ENCODE measurements at regions not wholly inside any gene's neighbourhood (a gene's known extent, or its start where the extent isn't known, plus 50 kb on each side); places are given as distances from the start of the nearest gene placed in this dataset.
"Not testable (repeated sequence)": the region's sequence is repeated elsewhere in the genome, so short reads cannot be mapped to it uniquely, and the experiment has no call there.

- DNase-seq: no peak
Observed at GRCh38 chr9:1882711-1883403, 132.3 kb upstream of the SMARCA2 start.

GRCh38 chr9:1890201-1890600 lies 124.9 kb upstream of the SMARCA2 start:
- DNase-seq: no peak

DNA sequence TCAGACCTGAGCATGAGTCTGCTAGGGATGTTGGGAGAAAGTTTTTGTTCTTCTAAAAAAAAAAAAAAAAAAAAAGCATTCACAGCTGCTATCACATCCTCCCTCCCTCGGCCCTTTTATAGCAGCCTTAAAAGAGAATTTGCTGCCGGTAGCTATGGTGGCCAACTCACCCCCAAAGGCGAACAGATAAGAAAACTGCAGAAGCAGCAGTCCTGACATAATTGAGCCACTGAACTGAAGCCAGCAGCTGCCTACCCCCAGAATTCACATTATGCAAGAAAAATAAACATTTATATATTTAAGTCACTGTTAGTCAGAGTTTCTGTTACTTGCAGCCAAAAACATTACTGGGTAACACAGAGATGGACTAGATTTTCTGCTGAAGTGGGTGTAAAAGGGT lies 124.3 kb upstream of the SMARCA2 start:
- DNase-seq: no peak

DNA sequence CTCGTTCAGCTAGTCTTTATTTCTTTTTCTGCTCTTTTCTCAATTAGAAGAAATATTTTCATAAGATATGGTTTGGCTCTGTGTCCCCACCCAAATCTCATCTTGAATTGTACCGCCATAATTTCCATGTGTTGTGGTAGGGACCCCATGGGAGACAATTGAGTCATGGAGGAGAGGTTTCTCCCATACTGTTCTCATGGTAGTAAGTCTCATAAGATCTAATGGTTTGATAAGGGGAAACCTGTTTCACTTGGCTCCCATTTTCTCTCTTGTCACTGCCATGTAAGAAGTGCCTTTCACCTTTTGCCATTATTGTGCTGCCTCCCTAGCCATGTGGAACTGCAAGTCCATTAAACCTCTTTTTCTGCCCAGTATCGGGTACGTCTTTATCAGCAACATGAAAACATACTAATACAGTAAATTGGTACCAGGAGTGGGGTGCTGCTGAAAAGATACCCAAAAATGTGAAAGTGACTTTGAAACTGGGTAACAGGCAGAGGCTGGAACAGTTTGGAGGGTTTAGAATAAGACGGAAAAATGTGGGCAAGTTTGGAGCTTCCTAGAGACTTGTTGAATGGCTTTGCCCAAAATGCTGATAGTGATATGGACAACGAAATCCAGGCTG lies 112.0 kb upstream of the SMARCA2 start:
- not testable (repeated sequence) for DNase-seq

GRCh38 chr9:1907465-1907864 lies 107.7 kb upstream of the SMARCA2 start:
- no peak for DNase-seq

GRCh38 chr9:1909322-1909721 lies 105.8 kb upstream of the SMARCA2 start:
- no peak for DNase-seq

DNA sequence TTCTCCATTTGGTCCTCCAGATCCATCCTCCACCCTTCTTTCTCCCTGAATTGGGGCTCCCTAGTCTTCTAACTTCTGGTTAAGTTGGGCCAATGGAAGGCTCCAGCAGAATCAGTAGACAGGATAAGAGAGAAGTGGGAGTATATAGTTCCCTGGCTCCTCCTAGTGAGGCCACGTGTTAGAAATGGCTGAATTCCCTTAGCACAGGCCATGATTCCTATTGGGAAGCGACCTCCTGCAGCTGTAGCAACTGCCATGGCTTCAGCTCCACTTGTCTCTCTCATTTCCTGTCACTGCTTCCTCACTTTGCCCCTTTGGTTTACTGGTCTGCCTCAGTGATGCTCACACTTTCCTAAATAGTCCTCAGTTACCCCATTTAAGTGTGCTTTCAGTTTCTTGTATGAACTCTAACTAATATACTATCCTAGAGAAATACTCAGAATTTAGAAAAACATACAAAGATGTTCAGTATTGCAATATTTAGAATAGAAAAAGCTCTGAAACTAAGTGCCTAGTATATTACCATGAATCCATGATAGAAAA lies 104.8 kb upstream of the SMARCA2 start:
- DNase-seq: no peak

DNA sequence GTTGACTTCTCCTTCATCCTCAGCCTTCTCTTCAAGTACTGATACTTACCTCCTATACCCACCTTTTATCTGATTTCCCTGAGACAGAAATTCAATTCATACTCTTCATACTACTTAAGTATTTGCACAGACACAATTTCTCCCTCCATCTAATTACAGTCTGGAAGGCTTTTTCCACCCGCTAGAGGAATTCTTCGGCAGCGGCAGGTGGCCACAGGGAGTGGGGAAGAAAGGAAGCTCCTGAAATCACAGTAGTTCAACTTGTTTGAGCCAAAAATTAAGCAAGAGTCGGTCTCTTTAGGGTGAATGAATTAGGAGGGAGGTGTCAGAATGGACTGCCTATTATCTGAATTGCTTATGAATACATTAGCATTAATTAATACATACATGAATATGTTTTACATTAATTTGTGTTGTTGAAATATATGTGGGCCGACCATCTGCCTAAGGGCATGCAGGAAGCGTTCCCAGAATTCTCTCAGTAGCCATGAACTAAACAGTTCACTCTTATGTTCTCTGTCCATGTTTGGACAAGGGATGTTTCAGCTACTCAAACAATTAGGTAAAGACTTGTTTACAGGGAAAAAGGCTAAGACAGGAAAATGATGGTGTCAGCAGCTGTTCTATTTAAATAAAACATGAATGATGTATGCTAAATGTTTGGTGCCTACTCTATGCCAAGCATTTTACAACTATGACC lies 101.4 kb upstream of the SMARCA2 start:
- no peak for DNase-seq

GRCh38 chr9:1916095-1916494 lies 99.1 kb upstream of the SMARCA2 start:
- no peak for DNase-seq

DNA sequence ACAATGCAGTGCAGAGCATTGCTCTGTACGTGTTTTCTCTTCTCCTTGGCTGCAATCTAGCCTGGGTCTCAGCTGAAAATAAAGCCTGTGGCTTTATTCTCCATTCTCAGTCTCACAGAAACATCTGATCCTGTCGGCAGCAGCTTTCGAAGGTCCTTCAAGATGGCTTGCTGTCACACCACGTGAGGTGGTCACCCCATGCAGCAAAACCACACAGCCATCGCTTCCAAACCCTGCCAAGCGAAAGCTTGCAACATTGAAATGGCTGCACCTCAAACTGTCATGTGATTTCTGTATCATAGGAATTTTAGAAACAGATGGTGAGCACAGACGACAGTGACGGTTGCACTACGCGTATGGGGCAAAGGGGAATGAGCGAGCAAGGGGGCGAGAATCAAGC lies 98.5 kb upstream of the SMARCA2 start:
- no peak for DNase-seq

GRCh38 chr9:1917396-1917935 lies 97.7 kb upstream of the SMARCA2 start:
- no peak for DNase-seq

DNA sequence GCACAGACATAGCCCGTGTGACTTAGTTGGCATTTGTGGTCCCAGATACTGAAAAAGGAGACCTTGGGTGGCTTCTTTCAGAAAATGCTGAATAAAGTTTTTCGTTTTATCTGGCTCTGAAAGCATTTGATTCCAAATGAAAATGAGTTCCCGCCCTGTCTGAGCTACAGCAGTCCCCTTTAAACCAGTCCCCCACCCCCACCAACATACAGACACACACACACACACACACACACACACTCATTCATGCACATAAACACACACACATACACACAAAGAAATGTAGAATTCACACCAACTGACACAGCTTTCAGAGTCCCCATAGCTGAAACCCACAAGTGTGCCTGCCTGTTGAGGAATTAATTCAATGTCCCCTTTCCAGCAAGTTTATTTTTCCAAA lies 97.0 kb upstream of the SMARCA2 start:
- no peak for DNase-seq

DNA sequence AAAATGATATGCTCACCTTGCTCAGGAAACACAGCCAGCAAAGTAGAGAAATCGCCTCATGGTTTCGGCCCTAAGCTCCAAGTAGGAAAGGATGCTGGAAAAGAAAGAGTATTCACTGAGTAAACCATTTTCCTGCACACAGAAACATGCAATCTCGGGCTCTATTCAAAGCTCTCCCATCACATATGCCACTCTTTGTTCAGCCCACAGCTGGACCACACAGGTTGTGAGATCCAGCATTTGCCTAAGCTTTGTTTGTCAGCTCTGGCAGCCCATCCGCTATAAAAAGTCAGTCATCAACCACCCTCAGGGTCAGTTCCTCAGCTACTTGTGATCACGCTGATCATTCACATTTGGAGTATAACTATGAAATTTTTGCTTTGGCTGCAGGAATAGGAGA lies 96.5 kb upstream of the SMARCA2 start:
- DNase-seq: no peak

GRCh38 chr9:1919229-1919628 lies 95.9 kb upstream of the SMARCA2 start:
- no peak for DNase-seq

DNA sequence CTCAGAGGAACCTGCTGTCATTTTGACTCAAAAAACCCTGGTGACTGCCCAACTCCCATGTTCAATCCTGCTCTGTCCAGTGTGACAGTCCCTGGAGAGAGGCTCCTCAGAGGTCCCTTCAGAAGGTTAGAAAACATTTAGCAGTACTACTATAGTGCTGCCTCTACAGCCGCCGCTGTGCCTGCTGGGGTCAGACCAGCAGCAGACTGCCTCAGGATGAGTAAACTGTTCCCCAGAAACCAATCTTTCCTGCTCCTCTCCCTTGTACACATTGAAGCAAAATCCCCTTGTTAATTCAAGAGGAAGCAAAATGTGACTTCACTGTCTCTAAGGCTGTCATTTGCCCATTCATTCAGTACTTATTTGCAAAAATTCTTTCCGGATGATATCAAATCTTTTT lies 94.8 kb upstream of the SMARCA2 start:
- DNase-seq: no peak

GRCh38 chr9:1922026-1922425 lies 93.1 kb upstream of the SMARCA2 start:
- peak; percentile 20 for DNase-seq

DNA sequence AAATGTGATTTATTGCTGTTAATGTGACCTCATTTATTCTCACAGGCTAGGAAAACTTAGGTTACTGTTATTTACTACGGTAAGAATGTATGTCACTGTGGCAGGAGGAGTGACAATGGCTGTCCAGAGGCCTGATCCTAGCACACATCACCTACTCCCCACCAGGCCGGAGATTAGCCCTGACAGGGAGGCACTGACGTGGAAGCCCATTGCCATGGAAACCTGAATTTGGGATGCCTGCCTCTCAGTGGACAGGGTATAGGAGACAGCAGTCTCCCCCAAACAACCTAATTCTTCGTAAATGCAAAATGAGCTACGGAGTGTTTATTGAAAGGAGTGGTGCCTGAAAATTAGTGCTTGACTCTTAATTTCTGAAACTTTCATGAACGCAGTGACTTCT lies 87.6 kb upstream of the SMARCA2 start:
- DNase-seq: no peak

GRCh38 chr9:1929134-1929533 lies 86.0 kb upstream of the SMARCA2 start:
- no peak for DNase-seq

- DNase-seq: no peak
Observed at GRCh38 chr9:1929722-1930244, 85.4 kb upstream of the SMARCA2 start.

DNA sequence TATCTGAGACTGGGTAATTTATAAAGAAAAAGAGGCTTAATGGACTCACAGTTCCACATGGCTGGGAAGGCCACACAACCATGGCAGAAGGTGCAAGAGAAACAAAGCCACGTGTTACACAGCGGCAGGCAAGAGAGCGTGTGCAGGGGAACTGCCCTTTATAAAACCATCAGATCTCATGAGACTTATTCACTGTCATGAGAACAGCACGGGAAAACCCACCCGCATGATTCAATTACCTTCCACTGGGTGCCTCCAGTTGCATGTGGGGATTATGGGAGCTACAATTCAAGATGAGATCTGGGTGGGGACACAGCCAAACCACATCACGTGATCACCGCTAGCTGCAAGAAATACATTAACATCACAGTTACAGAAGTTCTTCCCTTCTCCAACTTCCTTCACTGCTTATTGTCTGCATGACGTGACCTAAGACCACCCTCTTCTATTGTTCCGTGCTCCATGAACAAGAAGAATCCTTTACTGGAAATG lies 84.9 kb upstream of the SMARCA2 start:
- peak; percentile 17 for DNase-seq

DNA sequence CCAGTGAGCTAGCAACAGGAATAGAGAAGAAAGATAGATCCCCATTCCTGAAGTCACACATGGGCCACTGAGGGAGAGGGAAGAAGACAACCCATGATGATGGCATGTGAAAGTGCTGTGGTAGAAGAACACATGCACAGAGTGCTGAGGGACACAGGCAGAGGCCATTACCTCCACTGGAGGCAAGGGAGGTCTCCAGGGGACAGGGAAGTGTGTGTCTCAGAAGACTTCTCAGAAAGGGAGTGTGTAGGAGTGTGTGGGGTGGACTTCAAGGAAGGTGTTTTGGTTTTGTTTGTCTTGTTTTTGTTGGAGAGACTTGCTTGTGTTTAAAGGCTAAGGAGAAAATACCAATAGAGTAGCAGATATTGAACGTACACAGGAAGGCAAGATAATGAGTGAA lies 77.0 kb upstream of the SMARCA2 start:
- no peak for DNase-seq

DNA sequence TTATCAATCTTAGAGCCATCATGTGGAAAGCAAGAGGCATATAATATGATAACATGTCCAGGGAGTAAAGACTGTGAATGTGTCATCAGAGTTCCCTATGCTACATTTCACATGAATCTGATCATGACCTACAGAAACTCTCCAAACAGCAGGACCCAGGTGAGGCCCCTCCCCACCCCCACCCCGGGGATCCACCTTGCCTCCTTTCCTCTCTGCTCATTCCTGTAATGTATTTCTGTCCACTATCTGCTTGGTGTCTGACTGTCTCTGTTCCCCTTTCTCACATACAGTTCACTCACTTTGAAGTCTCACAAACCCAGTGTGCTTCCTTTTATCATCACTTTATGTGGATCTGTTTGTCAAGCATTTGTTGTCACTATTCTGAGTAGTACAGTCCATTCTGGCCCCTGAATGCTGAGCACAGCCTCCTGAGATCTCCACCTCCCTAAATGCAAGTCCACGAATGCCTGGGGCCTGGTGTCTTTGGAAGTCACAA lies 76.4 kb upstream of the SMARCA2 start:
- no peak for DNase-seq

- DNase-seq: no peak
Observed at GRCh38 chr9:1939466-1939865, 75.7 kb upstream of the SMARCA2 start.

Data from hematopoietic multipotent progenitor cell treated with erythropoietin and hydrocortisone succinate and interleukin-3 and kit ligand, for 4 days (in vitro differentiated cells).